HFFc6 (cell line): ENCODE measurements at regions not wholly inside any gene's neighbourhood (a gene's known extent, or its start where the extent isn't known, plus 50 kb on each side); places are given as distances from the start of the nearest gene placed in this dataset.

Experiments
- DNase-seq: peaks from one replicate; pipeline ENCODE4 v3.0.0-alpha.2; 2018
- H3K27ac Mint-ChIP-seq: 2 replicates; pipeline ENCODE4 v1.8.0; 2020; ENCODE audit warnings: mild to moderate bottlenecking, mixed read lengths
- H3K27me3 Mint-ChIP-seq: 2 replicates; pipeline ENCODE4 v1.8.0; 2021; ENCODE audit warnings: mild to moderate bottlenecking, moderate library complexity, mixed read lengths; ENCODE audit not compliant: insufficient read depth
- H3K36me3 Mint-ChIP-seq: 2 replicates; pipeline ENCODE4 v1.8.0; 2021; ENCODE audit warnings: low read depth, mixed read lengths
- H3K4me1 Mint-ChIP-seq: 2 replicates; pipeline ENCODE4 v1.8.0; 2020; ENCODE audit warnings: low read depth, mixed read lengths
- H3K4me3 Mint-ChIP-seq: 2 replicates; pipeline ENCODE4 v1.8.0; 2020; ENCODE audit warnings: mild to moderate bottlenecking, moderate library complexity, mixed read lengths
- H3K9me3 Mint-ChIP-seq: 2 replicates; pipeline ENCODE4 v1.8.0; 2020; ENCODE audit warnings: mild to moderate bottlenecking, mixed read lengths
- CTCF ChIP-seq: fragments of 200-600 bp; sonication (generic); IDR thresholded peaks from 2 replicates; pipeline ENCODE4 v1.5.0; 2021; ENCODE audit warnings: antibody characterized with exemption, mild to moderate bottlenecking

GRCh38 chr5:1698589-1699316 is 100.9 kb downstream of the MRPL36 start:
- Mint-ChIP-seq H3K36me3 (no peaks in the 10 kb centered on the region), H3K4me3 (no peak overlapping the region), H3K9me3 (no peaks in the 10 kb centered on the region), H3K27me3 (peaks cover 22% of the 10 kb centered on the region), H3K4me1 (no peaks in the 10 kb centered on the region), H3K27ac (no peak overlapping the region)
- no peak for TF ChIP-seq CTCF
- DNase-seq: no peak

- Mint-ChIP-seq H3K36me3 (no peaks in the 10 kb centered on the region), H3K4me3 (no peak overlapping the region), H3K27ac (no peak overlapping the region), H3K9me3 (no peaks in the 10 kb centered on the region), H3K4me1 (no peaks in the 10 kb centered on the region), H3K27me3 (peaks cover 6% of the 10 kb centered on the region)
- TF ChIP-seq CTCF: no peak
- no peak for DNase-seq
These were observed 107.3 kb downstream of the MRPL36 start for GRCh38 chr5:1692381-1692780.

GRCh38 chr5:1687301-1687970 is 112.2 kb downstream of the MRPL36 start:
- Mint-ChIP-seq H3K4me3 (no peak overlapping the region), H3K4me1 (no peaks in the 10 kb centered on the region), H3K27ac (no peak overlapping the region), H3K9me3 (no peaks in the 10 kb centered on the region), H3K27me3 (peaks cover 3% of the 10 kb centered on the region; the same call in 1 of the 2 replicates), H3K36me3 (no peaks in the 10 kb centered on the region)
- TF ChIP-seq CTCF: no peak
- no peak for DNase-seq

GRCh38 chr5:1686016-1686802 is 113.4 kb downstream of the MRPL36 start:
- DNase-seq: no peak
- no peaks in the 10 kb centered on the region for H3K4me1 Mint-ChIP-seq
- no peak for TF ChIP-seq CTCF
- H3K36me3 Mint-ChIP-seq: no peaks in the 10 kb centered on the region
- peaks cover 3% of the 10 kb centered on the region for H3K27me3 Mint-ChIP-seq
- no peak overlapping the region for H3K4me3 Mint-ChIP-seq
- H3K9me3 Mint-ChIP-seq: no peaks in the 10 kb centered on the region
- H3K27ac Mint-ChIP-seq: no peak overlapping the region

GRCh38 chr5:1685066-1685465 is 114.6 kb downstream of the MRPL36 start:
- DNase-seq: no peak
- peaks cover 8% of the 10 kb centered on the region for H3K27me3 Mint-ChIP-seq

More at GRCh38 chr5:1685066-1685465, 114.6 kb downstream of the MRPL36 start:
- Mint-ChIP-seq H3K4me1 (no peaks in the 10 kb centered on the region), H3K36me3 (no peaks in the 10 kb centered on the region), H3K27ac (no peak overlapping the region), H3K9me3 (peaks cover 1% of the 10 kb centered on the region; the same call in 1 of the 2 replicates), H3K4me3 (no peak overlapping the region)
- no peak for TF ChIP-seq CTCF
